ENCODE measurements at regions not wholly inside any gene's neighbourhood (a gene's known extent, or its start where the extent isn't known, plus 50 kb on each side); places are given as distances from the start of the nearest gene placed in this dataset.

- H3K4me3 ChIP-seq (ENCODE audit: low read depth, low read length), result no peak overlapping the region
- no peaks in the 10 kb centered on the region for H3K36me3 ChIP-seq
- DNase-seq, result no peak
- H3K9me3 ChIP-seq (ENCODE audit: severe bottlenecking), result no peaks in the 10 kb centered on the region
- no peak overlapping the region for H3K27ac ChIP-seq
- TF ChIP-seq CTCF (IDR thresholded peaks at IDR 0.05; ENCODE audit: low read depth, low read length), result no peak
- H3K27me3 ChIP-seq (ENCODE audit: insufficient read depth, low read depth, severe bottlenecking), result no peaks in the 10 kb centered on the region
Observed at GRCh38 chr3:10583798-10584708, 78.7 kb upstream of the ATP2B2 start.

DNA sequence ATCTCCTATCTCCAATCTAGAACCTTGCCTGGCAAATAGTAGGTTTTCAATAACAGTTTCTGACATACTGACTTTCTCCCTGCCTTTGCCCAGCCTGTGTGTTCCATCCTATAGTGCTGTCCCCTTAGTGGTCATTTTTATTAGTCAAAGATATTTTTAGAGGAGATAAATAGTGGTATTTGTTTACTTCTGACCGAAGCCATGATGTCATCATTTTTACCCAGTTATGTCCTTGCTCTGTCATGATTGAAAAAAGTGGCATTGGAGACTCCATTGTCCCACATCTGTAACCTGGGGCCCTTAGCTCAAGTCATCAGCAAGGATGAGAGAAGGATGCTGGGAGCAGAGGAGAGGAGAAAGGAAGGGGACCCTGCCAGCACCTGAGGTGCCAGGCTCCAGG, 80.6 kb upstream of the ATP2B2 start:
- TF ChIP-seq CTCF (IDR thresholded peaks at IDR 0.05; ENCODE audit: low read depth, low read length), result no peak
- H3K27me3 ChIP-seq (ENCODE audit: insufficient read depth, low read depth, severe bottlenecking), result no peaks in the 10 kb centered on the region

DNA sequence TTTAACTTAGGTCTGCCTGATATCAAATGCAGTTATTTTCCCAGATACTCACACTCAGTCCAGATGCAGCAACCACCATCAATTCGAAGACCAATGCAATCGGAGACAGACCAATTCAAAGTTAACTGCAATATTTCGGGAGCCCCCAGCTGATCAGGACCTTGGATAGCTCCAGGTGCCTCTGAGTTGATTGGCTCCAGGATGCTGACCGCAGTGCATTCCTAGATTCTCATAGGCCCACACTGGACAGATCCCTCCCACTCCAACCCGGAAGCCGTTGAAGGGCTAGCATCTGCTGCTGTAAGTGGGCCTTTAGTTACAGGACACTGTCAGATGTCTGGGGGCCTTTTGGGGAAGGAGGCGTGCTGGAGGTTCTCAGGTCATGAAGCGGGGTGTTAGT, 89.5 kb upstream of the ATP2B2 start:
- H3K27ac ChIP-seq, result no peak overlapping the region
- H3K9me3 ChIP-seq (ENCODE audit: severe bottlenecking), result no peaks in the 10 kb centered on the region
- no peak for TF ChIP-seq CTCF (IDR thresholded peaks at IDR 0.05; ENCODE audit: low read depth, low read length)
- no peak overlapping the region for H3K4me3 ChIP-seq (ENCODE audit: low read depth, low read length)
- no peaks in the 10 kb centered on the region for H3K27me3 ChIP-seq (ENCODE audit: insufficient read depth, low read depth, severe bottlenecking)
- no peak for DNase-seq
- no peaks in the 10 kb centered on the region for H3K36me3 ChIP-seq

More for the DNA sequence above, 80.6 kb upstream of the ATP2B2 start:
- Histone ChIP-seq H3K9me3 (ENCODE audit: severe bottlenecking) (no peaks in the 10 kb centered on the region), H3K36me3 (no peaks in the 10 kb centered on the region), H3K27ac (no peak overlapping the region), H3K4me3 (ENCODE audit: low read depth, low read length) (no peak overlapping the region)
- DNase-seq, result no peak

DNA sequence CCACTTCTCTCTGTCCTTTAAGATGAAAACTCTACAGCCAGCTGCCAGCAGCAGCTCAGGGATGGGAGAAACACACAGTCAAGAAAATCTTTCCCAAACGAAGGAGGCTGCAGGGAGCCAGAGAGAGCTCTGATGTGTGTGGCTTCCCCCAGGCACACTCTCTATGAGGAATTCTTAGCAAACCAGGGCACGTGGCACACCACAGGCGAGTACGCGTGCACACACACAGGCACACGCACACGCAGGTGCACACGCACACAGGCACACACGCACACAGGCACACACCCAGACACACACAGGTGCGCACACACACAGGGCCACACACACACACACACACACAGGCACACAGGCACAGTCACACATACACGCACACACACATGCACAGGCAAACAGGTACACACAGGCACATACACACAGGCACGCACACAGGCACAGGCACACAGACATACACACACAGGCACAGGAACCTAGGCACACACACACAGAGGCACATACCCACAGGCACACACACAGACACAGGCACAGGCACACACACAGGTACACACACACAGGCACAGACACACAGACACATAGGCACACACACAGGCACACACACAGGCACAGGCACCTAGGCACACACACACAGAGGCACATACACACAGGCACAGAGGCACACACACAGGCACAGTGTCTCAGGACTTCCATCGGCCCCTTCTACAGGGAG, 91.5 kb upstream of the ATP2B2 start:
- no peak for TF ChIP-seq CTCF (IDR thresholded peaks at IDR 0.05; ENCODE audit: low read depth, low read length)
- H3K36me3 ChIP-seq, result no peaks in the 10 kb centered on the region
- H3K9me3 ChIP-seq (ENCODE audit: severe bottlenecking), result no peaks in the 10 kb centered on the region
- DNase-seq, result no peak
- no peak overlapping the region for H3K27ac ChIP-seq
- H3K4me3 ChIP-seq (ENCODE audit: low read depth, low read length), result no peak overlapping the region
- H3K27me3 ChIP-seq (ENCODE audit: insufficient read depth, low read depth, severe bottlenecking), result no peaks in the 10 kb centered on the region

GRCh38 chr3:10597733-10598132, 92.3 kb upstream of the ATP2B2 start:
- no peaks in the 10 kb centered on the region for H3K27me3 ChIP-seq (ENCODE audit: insufficient read depth, low read depth, severe bottlenecking)
- DNase-seq, result no peak
- no peaks in the 10 kb centered on the region for H3K9me3 ChIP-seq (ENCODE audit: severe bottlenecking)
- TF ChIP-seq CTCF (IDR thresholded peaks at IDR 0.05; ENCODE audit: low read depth, low read length), result no peak
- no peaks in the 10 kb centered on the region for H3K36me3 ChIP-seq
- no peak overlapping the region for H3K27ac ChIP-seq
- H3K4me3 ChIP-seq (ENCODE audit: low read depth, low read length), result no peak overlapping the region
